Liver (tissue), 8 donors: ENCODE measurements at regions not wholly inside any gene's neighbourhood (a gene's known extent, or its start where the extent isn't known, plus 50 kb on each side); places are given as distances from the start of the nearest gene placed in this dataset.

Source experiments
- DNase-seq: peaks from one replicate; pipeline ENCODE4 v3.0.0-alpha.2; 2017; ENCODE audit warnings: low spot score
- H3K27ac ChIP-seq, 2 donors: one replicate each; pipeline ENCODE4 v1.7.0; 2013; ENCODE audit warnings: inconsistent platforms in 2 of 2, low read length in 2 of 2, control low read depth in 1 of 2, low read depth in 1 of 2, mild to moderate bottlenecking in 1 of 2
- H3K27me3 ChIP-seq, 4 donors: one replicate each; pipeline versions ENCODE4 v1.6.1 to v1.7.0; 2013; ENCODE audit warnings: low read length in 3 of 4, inconsistent platforms in 1 of 4, mild to moderate bottlenecking in 1 of 4, moderate library complexity in 1 of 4; ENCODE audit not compliant: control insufficient read depth in 4 of 4, insufficient read depth in 4 of 4
- H3K36me3 ChIP-seq, 4 donors: one replicate each; pipeline versions ENCODE4 v1.6.1 to v1.7.0; 2013; ENCODE audit warnings: low read length in 3 of 4, mild to moderate bottlenecking in 3 of 4, low read depth in 1 of 4, moderate library complexity in 1 of 4; ENCODE audit not compliant: control insufficient read depth in 4 of 4, insufficient read depth in 3 of 4
- H3K4me1 ChIP-seq, 4 donors: one replicate each; pipeline versions ENCODE4 v1.6.1 to v1.7.0; 2013; ENCODE audit warnings: low read length in 3 of 4, mild to moderate bottlenecking in 3 of 4, moderate library complexity in 1 of 4; ENCODE audit not compliant: control insufficient read depth in 4 of 4, insufficient read depth in 4 of 4
- H3K4me3 ChIP-seq, 3 donors: one replicate each; pipeline versions ENCODE4 v1.6.1 to v1.7.0; 2013; ENCODE audit warnings: low read length in 3 of 3, control low read depth in 1 of 3, low read depth in 1 of 3, mild to moderate bottlenecking in 1 of 3
- H3K9ac ChIP-seq, 2 donors: one replicate each; pipeline ENCODE4 v1.7.0; 2013; ENCODE audit warnings: low read length in 2 of 2, mild to moderate bottlenecking in 2 of 2, moderate library complexity in 2 of 2, control low read depth in 1 of 2, low read depth in 1 of 2
- H3K9me3 ChIP-seq, 4 donors: one replicate each; pipeline versions ENCODE4 v1.6.1 to v1.7.0; 2013; ENCODE audit warnings: low read length in 3 of 4; ENCODE audit not compliant: control insufficient read depth in 4 of 4
- ATF3 ChIP-seq: IDR thresholded peaks from 2 replicates; pipeline ENCODE4 v1.6.1; 2016; ENCODE audit warnings: antibody characterized with exemption
- CTCF ChIP-seq: fragments of 150-350 bp; IDR thresholded peaks from 2 replicates; pipeline ENCODE4 v1.5.1; 2017; ENCODE audit warnings: improper control_type of control experiment, low read depth, low read length; ENCODE audit not compliant: missing input control
- FOXA2 ChIP-seq: IDR thresholded peaks from 2 replicates; pipeline ENCODE4 v1.6.1; 2016; ENCODE audit warnings: antibody characterized with exemption
- GABPA ChIP-seq, 2 donors: IDR thresholded peaks in 1 of 2; conservative IDR thresholded peaks in 1 of 2; 2 replicates each; pipeline ENCODE4 v1.6.1; 2016; ENCODE audit warnings: antibody characterized with exemption in 2 of 2, mild to moderate bottlenecking in 1 of 2, moderate library complexity in 1 of 2
- JUND ChIP-seq, 2 donors: IDR thresholded peaks; 2 replicates each; pipeline ENCODE4 v1.6.1; 2016; ENCODE audit warnings: antibody characterized with exemption in 2 of 2
- MAX ChIP-seq: IDR thresholded peaks from 2 replicates; pipeline ENCODE4 v1.6.1; 2016; ENCODE audit warnings: antibody characterized with exemption
- REST ChIP-seq: IDR thresholded peaks from 2 replicates; pipeline ENCODE4 v1.6.1; 2016; ENCODE audit warnings: antibody characterized with exemption, mild to moderate bottlenecking
- RXRA ChIP-seq, 2 donors: IDR thresholded peaks; 2 replicates each; pipeline ENCODE4 v1.6.1; 2017 to 2018; ENCODE audit warnings: antibody characterized with exemption in 2 of 2, mild to moderate bottlenecking in 1 of 2
- TAF1 ChIP-seq: conservative IDR thresholded peaks from 2 replicates; pipeline ENCODE4 v1.6.1; 2016; ENCODE audit warnings: antibody characterized with exemption, mild to moderate bottlenecking
- ZBTB33 ChIP-seq: IDR thresholded peaks from 2 replicates; pipeline ENCODE4 v1.6.1; 2016; ENCODE audit warnings: antibody characterized with exemption
- WGBS: extraction: QIAGEN DNeasy Blood & Tissue Kit; methylation state at CpG from one replicate; pipeline ENCODE4 v1.1.7; 2013; 5-methylcytosine and 5-hydroxymethylcytosine counted together
- donor health status: healthy.
- donor health status: healthy.
- donor health status: healthy.
- donor health status: healthy.
- donor health status: healthy.

- Histone ChIP-seq H3K27ac (no peak overlapping the region), H3K36me3 (no peaks in the 10 kb centered on the region), H3K4me3 (no peak overlapping the region), H3K9ac (no peak overlapping the region), H3K9me3 (no peaks in the 10 kb centered on the region), H3K27me3 (no peaks in the 10 kb centered on the region), H3K4me1 (no peaks in the 10 kb centered on the region)
- no peak for DNase-seq
- no peak for TF ChIP-seq REST
- WGBS: 76% methylated on average over 1 of the region's 1 CpG
Measured at GRCh38 chr13:104855581-104855980, 1679.9 kb downstream of the EFNB2 start.

GRCh38 chr13:104854698-104855097, 1680.8 kb downstream of the EFNB2 start:
- H3K4me1 ChIP-seq: no peaks in the 10 kb centered on the region
- no peak overlapping the region for H3K9ac ChIP-seq
- DNase-seq: no peak
- H3K27ac ChIP-seq: no peak overlapping the region
- WGBS: 91% methylated on average over 5 of the region's 5 CpGs
- no peak overlapping the region for H3K4me3 ChIP-seq
- H3K9me3 ChIP-seq: no peaks in the 10 kb centered on the region
- no peaks in the 10 kb centered on the region for H3K36me3 ChIP-seq
- no peak for TF ChIP-seq REST
- TF ChIP-seq ATF3: no peak
- no peak for TF ChIP-seq RXRA (IDR thresholded peaks at IDR 0.05)
- no peak for TF ChIP-seq GABPA (IDR thresholded peaks at IDR 0.05 in 1 of 2, conservative IDR thresholded peaks at IDR 0.05 in 1 of 2)
- TF ChIP-seq ZBTB33: no peak
- TF ChIP-seq TAF1: no peak
- no peak for TF ChIP-seq JUND (IDR thresholded peaks at IDR 0.05)
- no peaks in the 10 kb centered on the region for H3K27me3 ChIP-seq

- Histone ChIP-seq H3K4me1 (no peaks in the 10 kb centered on the region), H3K27me3 (no peaks in the 10 kb centered on the region), H3K36me3 (no peaks in the 10 kb centered on the region), H3K9me3 (no peaks in the 10 kb centered on the region), H3K27ac (no peak overlapping the region), H3K4me3 (no peak overlapping the region), H3K9ac (no peak overlapping the region)
- WGBS: 75% methylated on average over 8 of the region's 8 CpGs
- no peak for DNase-seq
- no peak for TF ChIP-seq FOXA2
- no peak for TF ChIP-seq JUND (IDR thresholded peaks at IDR 0.05)
- no peak for TF ChIP-seq CTCF
- no peak for TF ChIP-seq MAX
- TF ChIP-seq GABPA (IDR thresholded peaks at IDR 0.05 in 1 of 2, conservative IDR thresholded peaks at IDR 0.05 in 1 of 2): no peak
Measured at GRCh38 chr13:104854007-104854406, 1681.5 kb downstream of the EFNB2 start.
